ENCODE measurements at regions not wholly inside any gene's neighbourhood (a gene's known extent, or its start where the extent isn't known, plus 50 kb on each side); places are given as distances from the start of the nearest gene placed in this dataset.

DNA sequence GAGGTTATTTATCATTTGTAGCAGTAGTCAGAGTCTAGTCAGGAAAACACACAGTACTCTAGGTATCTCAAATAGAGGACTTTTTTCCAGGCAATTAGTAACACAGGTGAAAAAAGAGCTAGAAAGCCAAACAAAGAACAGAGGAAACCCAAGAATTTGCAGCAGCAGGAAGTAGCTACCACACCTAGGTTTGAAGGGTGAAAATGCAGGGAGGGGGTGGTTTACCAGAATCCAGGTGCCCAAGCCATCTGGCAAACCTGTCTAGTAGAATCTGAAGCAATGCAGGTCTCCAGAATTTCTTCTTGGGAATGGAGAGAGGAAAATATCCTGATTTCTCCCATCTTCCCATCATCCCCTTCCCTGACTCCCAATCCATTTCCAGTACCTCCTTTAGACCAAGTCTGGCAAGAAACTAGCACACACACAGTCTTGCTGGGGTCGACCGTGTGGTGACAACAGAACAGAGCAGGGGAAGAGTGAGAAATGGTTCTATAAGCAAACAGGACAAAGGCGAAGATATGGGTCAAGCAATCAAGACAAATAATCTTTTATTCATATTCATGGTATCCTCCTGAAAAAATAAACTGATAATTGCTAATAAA lies 231.9 kb upstream of the MMADHC start:
- TF ChIP-seq POLR2A (IDR thresholded peaks at IDR 0.05; ENCODE audit: low read depth, low read length) (no peak), POLR2AphosphoS5 (IDR thresholded peaks at IDR 0.05; ENCODE audit: low read depth, low read length) (no peak)
